Uterus (tissue), 3 donors: ENCODE measurements at regions not wholly inside any gene's neighbourhood (a gene's known extent, or its start where the extent isn't known, plus 50 kb on each side); places are given as distances from the start of the nearest gene placed in this dataset.
"Not testable (repeated sequence)": the region's sequence is repeated elsewhere in the genome, so short reads cannot be mapped to it uniquely, and the experiment has no call there.

ENCODE experiments used
- DNase-seq, 2 donors: peaks; one replicate each; pipeline ENCODE4 v3.0.0-alpha.2; 2019 to 2020
- H3K27ac ChIP-seq, 2 donors: fragments of 200-600 bp; sonication (generic); 1 replicate in 1 of 2; 2 replicates in 1 of 2; pipeline ENCODE4 v1.5.1; 2016 to 2018
- H3K27me3 ChIP-seq, 2 donors: fragments of 200-600 bp; sonication (generic); one replicate each; pipeline ENCODE4 v1.5.1; 2018 to 2019; ENCODE audit warnings: control low read depth in 1 of 2
- H3K36me3 ChIP-seq, 2 donors: fragments of 200-600 bp; sonication (generic); one replicate each; pipeline ENCODE4 v1.5.1; 2019; ENCODE audit warnings: control low read depth in 1 of 2
- H3K4me1 ChIP-seq, 2 donors: fragments of 200-600 bp; sonication (generic); one replicate each; pipeline ENCODE4 v1.5.1; 2018 to 2019; ENCODE audit warnings: control low read depth in 1 of 2
- H3K4me3 ChIP-seq, 2 donors: fragments of 200-600 bp; sonication (generic); 1 replicate in 1 of 2; 2 replicates in 1 of 2; pipeline ENCODE4 v1.5.1; 2018 to 2019; ENCODE audit warnings: mild to moderate bottlenecking in 1 of 2
- H3K9me3 ChIP-seq, 2 donors: fragments of 200-600 bp; sonication (generic); one replicate each; pipeline ENCODE4 v1.5.1; 2019; ENCODE audit warnings: control low read depth in 1 of 2
- CTCF ChIP-seq, 4 experiments: fragments of 200-600 bp in 2 of 4; fragments of 450-650 bp in 2 of 4; sonication (generic) in 2 of 4; IDR thresholded peaks; one replicate each; pipeline ENCODE4 v1.5.1; 2016 to 2019; ENCODE audit warnings: antibody characterized with exemption in 4 of 4, mild to moderate bottlenecking in 2 of 4, moderate library complexity in 1 of 4
- POLR2A ChIP-seq, 2 donors: fragments of 450-650 bp; IDR thresholded peaks; one replicate each; pipeline ENCODE4 v1.6.1; 2016; ENCODE audit warnings: antibody characterized with exemption in 2 of 2, mild to moderate bottlenecking in 1 of 2, moderate library complexity in 1 of 2
- intact Hi-C: fragments of 100-400 bp; cut with DNase I; formaldehyde crosslinking; loops from one replicate; pipeline ENCODE4 v1.15.1; 2023; ENCODE audit warnings: low total_unique reads
- donor health status: DM: yes; HTN: yes; CAD: no.

GRCh38 chr14:38646391-38646790 lies 390.5 kb upstream of the CLEC14A start:
- Histone ChIP-seq H3K27ac (no peak overlapping the region), H3K4me1 (no peaks in the 10 kb centered on the region), H3K27me3 (no peaks in the 10 kb centered on the region), H3K36me3 (no peaks in the 10 kb centered on the region), H3K9me3 (no peaks in the 10 kb centered on the region), H3K4me3 (no peak overlapping the region)
- no peak for TF ChIP-seq CTCF (IDR thresholded peaks at IDR 0.05)
- no peak for TF ChIP-seq POLR2A (IDR thresholded peaks at IDR 0.05)
- DNase-seq: no peak
- intact Hi-C loops: no loop called here

- DNase-seq, H3K27ac ChIP-seq, H3K4me3 ChIP-seq, H3K27me3 ChIP-seq, H3K9me3 ChIP-seq, intact Hi-C loops, H3K36me3 ChIP-seq, H3K4me1 ChIP-seq: not testable (repeated sequence)
Measured at GRCh38 chr14:38634913-38635312, 379.0 kb upstream of the CLEC14A start.

GRCh38 chr14:38629412-38629811 lies 373.5 kb upstream of the CLEC14A start:
- Histone ChIP-seq H3K9me3 (no peaks in the 10 kb centered on the region), H3K27ac (no peak overlapping the region), H3K4me3 (no peak overlapping the region), H3K27me3 (no peaks in the 10 kb centered on the region), H3K4me1 (no peaks in the 10 kb centered on the region), H3K36me3 (no peaks in the 10 kb centered on the region)
- DNase-seq: no peak
- intact Hi-C loops: no loop called here
- TF ChIP-seq POLR2A (IDR thresholded peaks at IDR 0.05) (no peak), CTCF (IDR thresholded peaks at IDR 0.05) (no peak)

GRCh38 chr14:38627163-38627562 lies 371.3 kb upstream of the CLEC14A start:
- Histone ChIP-seq H3K27ac (no peak overlapping the region), H3K9me3 (no peaks in the 10 kb centered on the region), H3K36me3 (no peaks in the 10 kb centered on the region), H3K27me3 (no peaks in the 10 kb centered on the region), H3K4me1 (no peaks in the 10 kb centered on the region), H3K4me3 (no peak overlapping the region)
- intact Hi-C loops: no loop called here
- no peak for DNase-seq
- TF ChIP-seq CTCF (IDR thresholded peaks at IDR 0.05) (no peak), POLR2A (IDR thresholded peaks at IDR 0.05) (no peak)

GRCh38 chr14:38623661-38624060 lies 367.8 kb upstream of the CLEC14A start:
- no peaks in the 10 kb centered on the region for H3K4me1 ChIP-seq
- H3K27me3 ChIP-seq: no peaks in the 10 kb centered on the region
- no peak for DNase-seq
- no peaks in the 10 kb centered on the region for H3K36me3 ChIP-seq
- no peaks in the 10 kb centered on the region for H3K9me3 ChIP-seq
- TF ChIP-seq CTCF (IDR thresholded peaks at IDR 0.05): no peak
- no peak for TF ChIP-seq POLR2A (IDR thresholded peaks at IDR 0.05)
- no peak overlapping the region for H3K4me3 ChIP-seq
- intact Hi-C loops: no loop called here
- H3K27ac ChIP-seq: no peak overlapping the region

GRCh38 chr14:38618514-38618913 lies 362.6 kb upstream of the CLEC14A start:
- no peaks in the 10 kb centered on the region for H3K27me3 ChIP-seq
- no peak overlapping the region for H3K4me3 ChIP-seq
- H3K36me3 ChIP-seq: no peaks in the 10 kb centered on the region
- no peak for DNase-seq
- intact Hi-C loops: no loop called here
- H3K4me1 ChIP-seq: no peaks in the 10 kb centered on the region
- H3K9me3 ChIP-seq: no peaks in the 10 kb centered on the region
- TF ChIP-seq CTCF (IDR thresholded peaks at IDR 0.05) (no peak), POLR2A (IDR thresholded peaks at IDR 0.05) (no peak)
- no peak overlapping the region for H3K27ac ChIP-seq
